Thoracic aorta (tissue), 2 donors: ENCODE measurements at regions not wholly inside any gene's neighbourhood (a gene's known extent, or its start where the extent isn't known, plus 50 kb on each side); places are given as distances from the start of the nearest gene placed in this dataset.

Source experiments
- ATAC-seq: fragments of 150-250 bp; one replicate; pipeline ENCODE4 v1.8.0; 2017; ENCODE audit warnings: low read depth; ENCODE audit not compliant: insufficient number of reproducible peaks, low FRiP score
- DNase-seq: peaks from one replicate; pipeline ENCODE4 v3.0.0-alpha.2; 2020; ENCODE audit warnings: low spot score
- H3K27ac ChIP-seq, 2 donors: fragments of 200-600 bp; sonication (generic); 1 replicate in 1 of 2; 2 replicates in 1 of 2; pipeline ENCODE4 v1.5.1; 2016; ENCODE audit warnings: mild to moderate bottlenecking in 2 of 2, moderate library complexity in 2 of 2
- H3K27me3 ChIP-seq: fragments of 200-600 bp; sonication (generic); replicated peaks from 2 replicates; pipeline ENCODE4 v1.6.0; 2016; ENCODE audit warnings: mild to moderate bottlenecking; ENCODE audit not compliant: insufficient read depth
- H3K36me3 ChIP-seq: fragments of 200-600 bp; sonication (generic); one replicate; pipeline ENCODE4 v1.5.1; 2016
- H3K4me1 ChIP-seq, 2 donors: fragments of 200-600 bp; sonication (generic); 1 replicate in 1 of 2; 2 replicates in 1 of 2; pipeline versions ENCODE4 v1.5.1 to v1.6.0; 2016; ENCODE audit warnings: low read depth in 2 of 2, mild to moderate bottlenecking in 1 of 2; ENCODE audit not compliant: control insufficient read depth in 1 of 2
- H3K4me3 ChIP-seq: fragments of 200-600 bp; sonication (generic); 2 replicates; pipeline ENCODE4 v1.5.1; 2016; ENCODE audit warnings: mild to moderate bottlenecking
- H3K9me3 ChIP-seq: fragments of 200-600 bp; sonication (generic); 2 replicates; pipeline ENCODE4 v1.5.1; 2016
- TF ChIP-seq, protein P1 (sequence below): fragments of 200-600 bp; sonication (generic); IDR thresholded peaks from one replicate; pipeline ENCODE4 v1.5.1; 2019; ENCODE audit warnings: antibody characterized with exemption

DNA sequence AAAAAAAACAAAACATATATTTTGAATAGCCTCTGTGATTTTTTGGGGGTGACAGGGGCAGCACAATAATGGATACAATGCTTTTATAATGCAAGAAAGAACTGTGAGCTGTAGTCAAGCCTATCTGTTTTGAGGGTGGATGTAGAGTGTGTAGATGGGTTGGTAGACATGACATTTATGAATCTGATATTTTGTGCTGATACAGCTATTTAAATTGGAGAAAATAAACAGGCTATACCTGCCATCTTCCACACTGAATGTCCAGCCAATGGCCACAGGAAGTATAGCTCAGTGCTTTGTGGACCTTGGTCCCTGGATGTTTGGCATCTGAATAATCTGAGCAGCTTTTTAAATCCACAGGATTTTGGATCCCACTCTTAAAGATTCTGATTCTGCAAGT is 175.0 kb downstream of the NEDD1 start:
- TF ChIP-seq, protein P1, sequence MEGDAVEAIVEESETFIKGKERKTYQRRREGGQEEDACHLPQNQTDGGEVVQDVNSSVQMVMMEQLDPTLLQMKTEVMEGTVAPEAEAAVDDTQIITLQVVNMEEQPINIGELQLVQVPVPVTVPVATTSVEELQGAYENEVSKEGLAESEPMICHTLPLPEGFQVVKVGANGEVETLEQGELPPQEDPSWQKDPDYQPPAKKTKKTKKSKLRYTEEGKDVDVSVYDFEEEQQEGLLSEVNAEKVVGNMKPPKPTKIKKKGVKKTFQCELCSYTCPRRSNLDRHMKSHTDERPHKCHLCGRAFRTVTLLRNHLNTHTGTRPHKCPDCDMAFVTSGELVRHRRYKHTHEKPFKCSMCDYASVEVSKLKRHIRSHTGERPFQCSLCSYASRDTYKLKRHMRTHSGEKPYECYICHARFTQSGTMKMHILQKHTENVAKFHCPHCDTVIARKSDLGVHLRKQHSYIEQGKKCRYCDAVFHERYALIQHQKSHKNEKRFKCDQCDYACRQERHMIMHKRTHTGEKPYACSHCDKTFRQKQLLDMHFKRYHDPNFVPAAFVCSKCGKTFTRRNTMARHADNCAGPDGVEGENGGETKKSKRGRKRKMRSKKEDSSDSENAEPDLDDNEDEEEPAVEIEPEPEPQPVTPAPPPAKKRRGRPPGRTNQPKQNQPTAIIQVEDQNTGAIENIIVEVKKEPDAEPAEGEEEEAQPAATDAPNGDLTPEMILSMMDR: no peak
- no peak for DNase-seq
- H3K4me3 ChIP-seq: no peak overlapping the region
- H3K36me3 ChIP-seq: no peaks in the 10 kb centered on the region
- no peaks in the 10 kb centered on the region for H3K27me3 ChIP-seq
- no peak overlapping the region for H3K27ac ChIP-seq
- no peaks in the 10 kb centered on the region for H3K9me3 ChIP-seq
- no peak for ATAC-seq
- no peaks in the 10 kb centered on the region for H3K4me1 ChIP-seq

DNA sequence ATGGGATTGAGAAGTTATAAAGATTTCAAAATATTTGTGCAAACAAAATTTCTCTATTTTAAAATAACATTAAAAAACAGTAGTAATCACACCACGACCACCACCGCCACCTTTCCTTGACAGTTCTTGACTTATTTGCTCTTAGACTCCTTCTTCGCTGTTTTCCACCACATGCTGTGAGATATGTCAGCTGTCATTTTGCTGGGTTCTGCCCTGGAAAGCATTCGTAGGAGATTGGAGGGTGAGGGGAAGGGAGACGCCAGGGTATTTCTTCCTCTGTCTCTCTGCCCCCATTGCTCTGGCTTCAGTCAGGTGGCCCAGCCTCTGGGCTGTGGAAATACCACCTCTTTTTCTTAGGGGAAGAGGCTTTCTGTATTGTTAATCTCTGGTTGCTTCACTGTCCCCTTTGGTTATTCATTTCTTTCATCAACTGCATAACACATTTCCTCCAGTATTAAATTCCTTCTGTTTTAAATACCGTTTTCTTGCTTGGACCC is 186.2 kb downstream of the NEDD1 start:
- Histone ChIP-seq H3K9me3 (no peaks in the 10 kb centered on the region), H3K4me3 (no peak overlapping the region), H3K27me3 (no peaks in the 10 kb centered on the region), H3K36me3 (no peaks in the 10 kb centered on the region), H3K27ac (no peak overlapping the region), H3K4me1 (no peaks in the 10 kb centered on the region)
- ATAC-seq (no peak), DNase-seq (no peak)
- TF ChIP-seq, protein P1: no peak

DNA sequence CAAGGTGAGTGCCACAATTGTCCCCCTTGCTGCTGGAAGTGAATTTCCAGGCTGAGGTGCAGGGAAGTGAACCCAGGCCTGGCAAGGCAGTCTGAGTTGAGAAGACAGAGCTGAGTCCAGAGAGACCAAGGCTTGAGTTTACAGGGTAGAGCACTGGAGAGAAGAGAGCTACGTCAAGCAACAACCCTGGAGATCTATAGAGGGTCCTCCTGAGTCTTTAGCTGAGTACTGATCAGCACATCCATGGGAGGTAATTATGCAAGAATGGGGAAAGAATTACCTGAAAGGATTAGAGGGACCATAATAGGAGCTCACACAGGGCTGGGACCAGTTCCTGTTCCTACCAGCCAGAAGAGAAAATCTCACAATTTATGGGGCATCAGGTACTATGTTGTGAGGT is 190.7 kb downstream of the NEDD1 start:
- Histone ChIP-seq H3K4me3 (no peak overlapping the region), H3K4me1 (no peaks in the 10 kb centered on the region), H3K27ac (no peak overlapping the region), H3K36me3 (no peaks in the 10 kb centered on the region), H3K27me3 (no peaks in the 10 kb centered on the region), H3K9me3 (no peaks in the 10 kb centered on the region)
- DNase-seq: no peak
- no peak for ATAC-seq
- TF ChIP-seq, protein P1: no peak

DNA sequence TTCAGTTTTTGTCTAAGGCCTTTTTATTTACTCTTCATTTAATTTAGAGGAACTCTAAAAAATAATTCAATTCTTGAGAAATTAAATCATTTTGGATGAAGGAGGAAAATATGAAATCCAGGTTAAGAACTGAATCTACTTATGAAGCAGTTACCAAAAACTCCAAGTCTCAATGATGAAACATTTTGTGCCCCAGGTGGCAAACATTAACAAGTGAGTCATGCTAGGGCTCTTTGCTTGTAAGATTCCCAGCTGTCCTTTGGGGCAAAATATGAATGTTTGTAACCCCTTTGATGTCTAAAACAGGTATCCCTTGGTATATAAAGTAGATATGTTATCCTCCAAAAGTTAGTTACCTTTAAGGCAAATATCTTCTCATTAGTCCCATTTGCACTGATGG is 202.4 kb downstream of the NEDD1 start:
- DNase-seq (no peak), ATAC-seq (no peak)
- H3K4me1 ChIP-seq: no peaks in the 10 kb centered on the region
- H3K27me3 ChIP-seq: no peaks in the 10 kb centered on the region
- no peaks in the 10 kb centered on the region for H3K36me3 ChIP-seq
- TF ChIP-seq, protein P1: no peak
- H3K27ac ChIP-seq: no peak overlapping the region
- no peaks in the 10 kb centered on the region for H3K9me3 ChIP-seq
- no peak overlapping the region for H3K4me3 ChIP-seq

DNA sequence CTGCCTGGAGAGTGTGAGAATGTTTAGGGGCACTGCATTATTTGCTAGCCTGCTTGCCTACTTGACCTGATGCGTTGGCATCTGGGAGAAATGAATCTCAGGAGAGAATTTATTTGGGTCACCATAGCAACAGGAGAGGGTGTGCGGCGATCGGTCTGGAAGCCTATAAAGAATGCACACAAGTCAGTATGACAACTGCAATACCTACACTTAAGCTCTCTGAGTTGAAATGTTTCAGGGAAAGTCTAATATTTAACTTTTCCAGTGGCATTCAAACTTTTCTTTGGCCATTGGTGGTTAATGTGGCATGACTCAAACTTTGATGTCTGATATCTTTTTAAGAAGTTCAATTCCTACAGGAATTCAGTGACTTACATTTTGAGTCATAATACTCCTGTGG is 205.1 kb downstream of the NEDD1 start:
- Histone ChIP-seq H3K4me3 (no peak overlapping the region), H3K27ac (no peak overlapping the region), H3K36me3 (no peaks in the 10 kb centered on the region), H3K9me3 (no peaks in the 10 kb centered on the region), H3K4me1 (no peaks in the 10 kb centered on the region), H3K27me3 (no peaks in the 10 kb centered on the region)
- no peak for DNase-seq
- TF ChIP-seq, protein P1: no peak
- ATAC-seq: no peak
